Esophagus squamous epithelium (tissue), 5 donors: ENCODE measurements at regions not wholly inside any gene's neighbourhood (a gene's known extent, or its start where the extent isn't known, plus 50 kb on each side); places are given as distances from the start of the nearest gene placed in this dataset.
"Not testable (repeated sequence)": the region's sequence is repeated elsewhere in the genome, so short reads cannot be mapped to it uniquely, and the experiment has no call there.

Experiments used
- DNase-seq: peaks from one replicate; lab custom pipeline; 2025; lab: John Stamatoyannopoulos, UW
- H3K27ac ChIP-seq, 4 donors: fragments of 200-600 bp; sonication (generic); one replicate each; pipeline ENCODE4 v1.5.1; 2016 to 2019; ENCODE audit warnings: mild to moderate bottlenecking in 1 of 4
- H3K27me3 ChIP-seq, 4 donors: fragments of 200-600 bp; sonication (generic); 1 replicate in 3 of 4; 2 replicates in 1 of 4; pipeline versions ENCODE4 v1.5.1 to v1.6.0; 2017 to 2021; ENCODE audit warnings: antibody characterized with exemption in 1 of 4
- H3K36me3 ChIP-seq, 3 donors: fragments of 200-600 bp; sonication (generic); one replicate each; pipeline ENCODE4 v1.5.1; 2016 to 2019
- H3K4me1 ChIP-seq, 3 donors: fragments of 200-600 bp; sonication (generic); one replicate each; pipeline ENCODE4 v1.5.1; 2017 to 2019
- H3K4me3 ChIP-seq, 4 donors: fragments of 200-600 bp; sonication (generic); 1 replicate in 3 of 4; 2 replicates in 1 of 4; pipeline ENCODE4 v1.5.1; 2016 to 2019; ENCODE audit warnings: mild to moderate bottlenecking in 2 of 4, moderate library complexity in 1 of 4
- H3K9me3 ChIP-seq, 3 donors: fragments of 200-600 bp; sonication (generic); one replicate each; pipeline ENCODE4 v1.5.1; 2016 to 2019
- CTCF ChIP-seq, 6 experiments: fragments of 450-650 bp in 4 of 6; fragments of 200-600 bp in 2 of 6; sonication (generic) in 2 of 6; IDR thresholded peaks; one replicate each; pipeline ENCODE4 v1.5.1; 2016 to 2019; ENCODE audit warnings: antibody characterized with exemption in 6 of 6, mild to moderate bottlenecking in 4 of 6, moderate library complexity in 4 of 6
- POLR2A ChIP-seq, 4 donors: fragments of 450-650 bp; IDR thresholded peaks; one replicate each; pipeline ENCODE4 v1.6.1; 2017; ENCODE audit warnings: antibody characterized with exemption in 4 of 4, mild to moderate bottlenecking in 4 of 4, moderate library complexity in 3 of 4
- WGBS, 2 donors: methylation state at CpG; one replicate each; pipeline ENCODE4 v1.1.5; 2018; 5-methylcytosine and 5-hydroxymethylcytosine counted together
- intact Hi-C: fragments of 100-400 bp; cut with DNase I; formaldehyde crosslinking; loops from one replicate; pipeline ENCODE4 v1.15.0; 2022
- donor health status: DM: yes; HTN: yes; CAD: no.

- no peaks in the 10 kb centered on the region for H3K27me3 ChIP-seq
- H3K4me1 ChIP-seq: no peaks in the 10 kb centered on the region
- no peak overlapping the region for H3K27ac ChIP-seq
- intact Hi-C loops: no loop called here
- no peaks in the 10 kb centered on the region for H3K9me3 ChIP-seq
- no peak for DNase-seq
- no peaks in the 10 kb centered on the region for H3K36me3 ChIP-seq
- H3K4me3 ChIP-seq: no peak overlapping the region
- TF ChIP-seq CTCF (IDR thresholded peaks at IDR 0.05) (no peak), POLR2A (IDR thresholded peaks at IDR 0.05) (no peak)
- 69 to 84% methylated on average over 1 of the region's 1 CpG for WGBS, 2 donors
Observed at GRCh38 chr5:106080535-106080934, 1590.2 kb downstream of the EFNA5 start.

- intact Hi-C loops: no loop called here
- TF ChIP-seq POLR2A (IDR thresholded peaks at IDR 0.05) (no peak), CTCF (IDR thresholded peaks at IDR 0.05) (no peak)
Observed at GRCh38 chr5:106076655-106077054, 1594.1 kb downstream of the EFNA5 start.

GRCh38 chr5:106072208-106072607, 1598.5 kb downstream of the EFNA5 start:
- no peaks in the 10 kb centered on the region for H3K9me3 ChIP-seq
- TF ChIP-seq POLR2A (IDR thresholded peaks at IDR 0.05) (no peak), CTCF (IDR thresholded peaks at IDR 0.05) (no peak)
- no peak for DNase-seq
- no peaks in the 10 kb centered on the region for H3K36me3 ChIP-seq
- no peaks in the 10 kb centered on the region for H3K27me3 ChIP-seq
- no peaks in the 10 kb centered on the region for H3K4me1 ChIP-seq
- intact Hi-C loops: no loop called here
- H3K4me3 ChIP-seq: no peak overlapping the region
- WGBS, 2 donors: 86 to 87% methylated on average over 2 of the region's 2 CpGs
- H3K27ac ChIP-seq: no peak overlapping the region

More at GRCh38 chr5:106076655-106077054, 1594.1 kb downstream of the EFNA5 start:
- H3K4me1 ChIP-seq: no peaks in the 10 kb centered on the region
- no peaks in the 10 kb centered on the region for H3K36me3 ChIP-seq
- no peak overlapping the region for H3K27ac ChIP-seq
- no peaks in the 10 kb centered on the region for H3K9me3 ChIP-seq
- WGBS, 2 donors: 78% methylated on average over 4 of the region's 4 CpGs
- no peak overlapping the region for H3K4me3 ChIP-seq
- no peaks in the 10 kb centered on the region for H3K27me3 ChIP-seq
- no peak for DNase-seq

- WGBS, 2 donors: 60 to 75% methylated on average over 1 of the region's 1 CpG
- intact Hi-C loops: no loop called here
- Histone ChIP-seq H3K27me3 (no peaks in the 10 kb centered on the region), H3K27ac (no peak overlapping the region), H3K4me3 (no peak overlapping the region), H3K36me3 (no peaks in the 10 kb centered on the region), H3K9me3 (no peaks in the 10 kb centered on the region), H3K4me1 (no peaks in the 10 kb centered on the region)
- no peak for DNase-seq
- TF ChIP-seq POLR2A (IDR thresholded peaks at IDR 0.05): no peak
Observed at GRCh38 chr5:106047341-106047740, 1623.4 kb downstream of the EFNA5 start.

- WGBS, 2 donors: 47 to 56% methylated on average over 2 of the region's 2 CpGs
- H3K36me3 ChIP-seq, H3K9me3 ChIP-seq, H3K4me3 ChIP-seq, DNase-seq, intact Hi-C loops, H3K4me1 ChIP-seq, H3K27me3 ChIP-seq, H3K27ac ChIP-seq: not testable (repeated sequence)
Observed at GRCh38 chr5:106032069-106032468, 1638.7 kb downstream of the EFNA5 start.

GRCh38 chr5:106028314-106028713, 1642.4 kb downstream of the EFNA5 start:
- TF ChIP-seq POLR2A (IDR thresholded peaks at IDR 0.05): no peak

GRCh38 chr5:106020894-106021293, 1649.8 kb downstream of the EFNA5 start:
- 87 to 91% methylated on average over 1 of the region's 1 CpG for WGBS, 2 donors
- Histone ChIP-seq H3K4me3 (no peak overlapping the region), H3K36me3 (no peaks in the 10 kb centered on the region), H3K9me3 (no peaks in the 10 kb centered on the region), H3K27me3 (no peaks in the 10 kb centered on the region), H3K27ac (no peak overlapping the region), H3K4me1 (no peaks in the 10 kb centered on the region)
- TF ChIP-seq POLR2A (IDR thresholded peaks at IDR 0.05) (no peak), CTCF (IDR thresholded peaks at IDR 0.05) (no peak)
- intact Hi-C loops: no loop called here
- no peak for DNase-seq

More at GRCh38 chr5:106028314-106028713, 1642.4 kb downstream of the EFNA5 start:
- H3K27me3 ChIP-seq: no peaks in the 10 kb centered on the region
- intact Hi-C loops: no loop called here
- H3K4me1 ChIP-seq: no peaks in the 10 kb centered on the region
- no peak overlapping the region for H3K4me3 ChIP-seq
- no peaks in the 10 kb centered on the region for H3K9me3 ChIP-seq
- no peak for DNase-seq
- no peaks in the 10 kb centered on the region for H3K36me3 ChIP-seq
- WGBS, 2 donors: 56 to 62% methylated on average over 3 of the region's 3 CpGs
- no peak overlapping the region for H3K27ac ChIP-seq
